Testis (tissue), 2 donors: ENCODE measurements at regions not wholly inside any gene's neighbourhood (a gene's known extent, or its start where the extent isn't known, plus 50 kb on each side); places are given as distances from the start of the nearest gene placed in this dataset.

ENCODE experiments used
- DNase-seq: peaks from one replicate; pipeline ENCODE4 v3.0.0-alpha.2; 2019
- H3K27ac ChIP-seq, 2 donors: fragments of 200-600 bp; sonication (generic); one replicate each; pipeline ENCODE4 v1.5.1; 2019
- H3K27me3 ChIP-seq: fragments of 200-600 bp; sonication (generic); one replicate; pipeline ENCODE4 v1.5.1; 2019
- H3K36me3 ChIP-seq: fragments of 200-600 bp; sonication (generic); one replicate; pipeline ENCODE4 v1.5.1; 2017; ENCODE audit warnings: low read depth; ENCODE audit errors: missing control alignments
- H3K4me1 ChIP-seq: fragments of 200-600 bp; sonication (generic); one replicate; pipeline ENCODE4 v1.5.1; 2019
- H3K4me3 ChIP-seq, 2 donors: fragments of 200-600 bp; sonication (generic); one replicate each; pipeline ENCODE4 v1.5.1; 2017 to 2019
- H3K9me3 ChIP-seq: fragments of 200-600 bp; sonication (generic); one replicate; pipeline ENCODE4 v1.5.1; 2017
- CTCF ChIP-seq, 3 experiments: fragments of 450-650 bp in 2 of 3; fragments of 200-600 bp in 1 of 3; sonication (generic) in 1 of 3; IDR thresholded peaks; one replicate each; pipeline ENCODE4 v1.5.1; 2016 to 2019; ENCODE audit warnings: antibody characterized with exemption in 3 of 3, mild to moderate bottlenecking in 2 of 3, moderate library complexity in 1 of 3
- POLR2A ChIP-seq: fragments of 450-650 bp; IDR thresholded peaks from one replicate; pipeline ENCODE4 v1.6.1; 2017; ENCODE audit warnings: antibody characterized with exemption, mild to moderate bottlenecking, moderate library complexity
- WGBS, 2 donors: methylation state at CpG; one replicate each; pipeline ENCODE4 v1.1.5; 2018; 5-methylcytosine and 5-hydroxymethylcytosine counted together
- intact Hi-C: fragments of 100-400 bp; cut with DNase I; formaldehyde crosslinking; loops from one replicate; pipeline ENCODE4 v1.15.1; 2023; ENCODE audit warnings: low total_unique reads

GRCh38 chr4:117844594-117844993 is 189.7 kb upstream of the NDST3 start:
- Histone ChIP-seq H3K36me3 (no peaks in the 10 kb centered on the region), H3K4me1 (no peaks in the 10 kb centered on the region), H3K27me3 (no peaks in the 10 kb centered on the region), H3K4me3 (no peak overlapping the region), H3K9me3 (no peaks in the 10 kb centered on the region), H3K27ac (no peak overlapping the region)
- 87 to 96% methylated on average over 1 of the region's 1 CpG for WGBS, 2 donors
- DNase-seq = no peak
- intact Hi-C loops = no loop called here
- TF ChIP-seq POLR2A (no peak), CTCF (IDR thresholded peaks at IDR 0.05) (no peak)

- H3K36me3 ChIP-seq = no peaks in the 10 kb centered on the region
- intact Hi-C loops = no loop called here
- H3K4me1 ChIP-seq = no peaks in the 10 kb centered on the region
- TF ChIP-seq POLR2A (no peak), CTCF (IDR thresholded peaks at IDR 0.05) (no peak)
- DNase-seq = no peak
- WGBS, 2 donors = 69 to 92% methylated on average over 1 of the region's 1 CpG
- H3K9me3 ChIP-seq = no peaks in the 10 kb centered on the region
- no peak overlapping the region for H3K4me3 ChIP-seq
- no peak overlapping the region for H3K27ac ChIP-seq
- no peaks in the 10 kb centered on the region for H3K27me3 ChIP-seq
These were observed 189.0 kb upstream of the NDST3 start for GRCh38 chr4:117845270-117845669.

GRCh38 chr4:117847849-117848248 is 186.4 kb upstream of the NDST3 start:
- no peaks in the 10 kb centered on the region for H3K4me1 ChIP-seq
- intact Hi-C loops = no loop called here
- no peaks in the 10 kb centered on the region for H3K9me3 ChIP-seq
- no peak overlapping the region for H3K4me3 ChIP-seq
- no peaks in the 10 kb centered on the region for H3K36me3 ChIP-seq
- 83 to 85% methylated on average over 4 of the region's 4 CpGs for WGBS, 2 donors
- H3K27me3 ChIP-seq = no peaks in the 10 kb centered on the region
- TF ChIP-seq CTCF (IDR thresholded peaks at IDR 0.05) = no peak
- no peak for DNase-seq
- no peak overlapping the region for H3K27ac ChIP-seq

- WGBS, 2 donors = 27 to 42% methylated on average over 1 of the region's 1 CpG
- no peak for DNase-seq
- intact Hi-C loops = no loop called here
- H3K36me3 ChIP-seq = peaks cover 3% of the 10 kb centered on the region
- H3K27ac ChIP-seq = no peak overlapping the region
- H3K4me1 ChIP-seq = no peaks in the 10 kb centered on the region
- TF ChIP-seq CTCF (IDR thresholded peaks at IDR 0.05) (no peak), POLR2A (no peak)
- no peaks in the 10 kb centered on the region for H3K9me3 ChIP-seq
- H3K4me3 ChIP-seq = no peak overlapping the region
- no peaks in the 10 kb centered on the region for H3K27me3 ChIP-seq
These were observed 166.1 kb upstream of the NDST3 start for GRCh38 chr4:117868201-117868600.

GRCh38 chr4:117873779-117874178 is 160.5 kb upstream of the NDST3 start:
- Histone ChIP-seq H3K4me1 (no peaks in the 10 kb centered on the region), H3K27me3 (no peaks in the 10 kb centered on the region), H3K4me3 (no peak overlapping the region), H3K9me3 (no peaks in the 10 kb centered on the region), H3K36me3 (peaks cover 3% of the 10 kb centered on the region), H3K27ac (no peak overlapping the region)
- DNase-seq = no peak
- WGBS, 2 donors = 69 to 76% methylated on average over 2 of the region's 2 CpGs
- TF ChIP-seq CTCF (IDR thresholded peaks at IDR 0.05) (no peak), POLR2A (no peak)
- intact Hi-C loops = no loop called here
